ENCODE measurements at regions not wholly inside any gene's neighbourhood (a gene's known extent, or its start where the extent isn't known, plus 50 kb on each side); places are given as distances from the start of the nearest gene placed in this dataset.

DNA sequence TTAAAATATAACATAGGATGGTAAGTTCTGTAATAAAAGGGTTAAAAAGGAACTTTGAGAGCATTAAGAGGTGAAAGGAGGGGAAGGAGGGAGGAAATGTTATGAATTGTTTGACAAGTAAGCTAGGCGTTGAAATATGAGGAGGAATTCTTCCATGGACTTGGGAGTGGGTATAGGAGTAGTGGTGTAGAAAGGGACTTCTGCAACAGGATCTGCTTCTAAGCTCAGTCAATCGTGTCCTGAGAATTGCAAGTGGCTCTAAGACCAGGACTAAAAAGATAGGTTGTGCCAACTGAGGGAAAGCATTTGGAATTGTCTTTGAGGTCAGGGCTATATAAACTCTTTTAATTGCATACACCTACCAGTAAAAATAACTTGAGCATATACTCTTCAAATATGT, 74.1 kb upstream of the SLC38A2 start:
- no peak overlapping the region for H2AFZ ChIP-seq (ENCODE audit: insufficient read depth, low read depth, low read length, poor library complexity, severe bottlenecking)
- Mint-ChIP-seq H3K4me1 (peaks cover 35% of the 10 kb centered on the region), H3K27me3 (ENCODE audit: low read depth in 3 of 3) (no peaks in the 10 kb centered on the region), H3K9me3 (peaks cover 0 to 5% (median 3%) of the 10 kb centered on the region in 7 donors), H3K36me3 (no peaks in the 10 kb centered on the region), H3K4me3 (no peak overlapping the region), H3K27ac (no peak overlapping the region)
- H3K9ac ChIP-seq (ENCODE audit: insufficient read depth, low read length, poor library complexity, severe bottlenecking): no peak overlapping the region
- intact Hi-C loops (cut with micrococcal nuclease): no loop called here
- H4K20me1 ChIP-seq (ENCODE audit: insufficient read depth, low read length): no peaks in the 10 kb centered on the region
- no peak overlapping the region for H3K4me2 ChIP-seq (replicated peaks; ENCODE audit: extremely low read depth, low read length, poor library complexity, severe bottlenecking)
- no peak overlapping the region for H3K4me3 ChIP-seq (replicated peaks in 1 of 3; ENCODE audit: low read depth in 2 of 3, low read length in 3 of 3)
- 25% methylated on average over 2 of the region's 2 CpGs for WGBS (ENCODE audit: insufficient coverage)
- no peak overlapping the region for H3K27ac ChIP-seq (ENCODE audit: low read depth in 1 of 2, low read length in 2 of 2)
- H3K36me3 ChIP-seq (replicated peaks in 1 of 2; ENCODE audit: control insufficient read depth in 1 of 2, insufficient read depth in 2 of 2, low read length in 2 of 2): no peaks in the 10 kb centered on the region
- H3K79me2 ChIP-seq (ENCODE audit: insufficient read depth, low read length): no peaks in the 10 kb centered on the region
- H3K27me3 ChIP-seq (ENCODE audit: control insufficient read depth in 2 of 2, insufficient read depth in 2 of 2, low read length in 2 of 2): no peaks in the 10 kb centered on the region
- H3K9me3 ChIP-seq (replicated peaks in 1 of 2; ENCODE audit: control insufficient read depth in 1 of 2, insufficient read depth in 1 of 2, low read length in 2 of 2): no peaks in the 10 kb centered on the region
- TF ChIP-seq, protein P1, sequence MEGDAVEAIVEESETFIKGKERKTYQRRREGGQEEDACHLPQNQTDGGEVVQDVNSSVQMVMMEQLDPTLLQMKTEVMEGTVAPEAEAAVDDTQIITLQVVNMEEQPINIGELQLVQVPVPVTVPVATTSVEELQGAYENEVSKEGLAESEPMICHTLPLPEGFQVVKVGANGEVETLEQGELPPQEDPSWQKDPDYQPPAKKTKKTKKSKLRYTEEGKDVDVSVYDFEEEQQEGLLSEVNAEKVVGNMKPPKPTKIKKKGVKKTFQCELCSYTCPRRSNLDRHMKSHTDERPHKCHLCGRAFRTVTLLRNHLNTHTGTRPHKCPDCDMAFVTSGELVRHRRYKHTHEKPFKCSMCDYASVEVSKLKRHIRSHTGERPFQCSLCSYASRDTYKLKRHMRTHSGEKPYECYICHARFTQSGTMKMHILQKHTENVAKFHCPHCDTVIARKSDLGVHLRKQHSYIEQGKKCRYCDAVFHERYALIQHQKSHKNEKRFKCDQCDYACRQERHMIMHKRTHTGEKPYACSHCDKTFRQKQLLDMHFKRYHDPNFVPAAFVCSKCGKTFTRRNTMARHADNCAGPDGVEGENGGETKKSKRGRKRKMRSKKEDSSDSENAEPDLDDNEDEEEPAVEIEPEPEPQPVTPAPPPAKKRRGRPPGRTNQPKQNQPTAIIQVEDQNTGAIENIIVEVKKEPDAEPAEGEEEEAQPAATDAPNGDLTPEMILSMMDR (IDR thresholded peaks at IDR 0.05): no peak
- peaks cover 11 to 16% of the 10 kb centered on the region in 2 donors for H3K4me1 ChIP-seq (ENCODE audit: control insufficient read depth in 1 of 2, insufficient read depth in 2 of 2, low read length in 2 of 2)
- no peak for DNase-seq

DNA sequence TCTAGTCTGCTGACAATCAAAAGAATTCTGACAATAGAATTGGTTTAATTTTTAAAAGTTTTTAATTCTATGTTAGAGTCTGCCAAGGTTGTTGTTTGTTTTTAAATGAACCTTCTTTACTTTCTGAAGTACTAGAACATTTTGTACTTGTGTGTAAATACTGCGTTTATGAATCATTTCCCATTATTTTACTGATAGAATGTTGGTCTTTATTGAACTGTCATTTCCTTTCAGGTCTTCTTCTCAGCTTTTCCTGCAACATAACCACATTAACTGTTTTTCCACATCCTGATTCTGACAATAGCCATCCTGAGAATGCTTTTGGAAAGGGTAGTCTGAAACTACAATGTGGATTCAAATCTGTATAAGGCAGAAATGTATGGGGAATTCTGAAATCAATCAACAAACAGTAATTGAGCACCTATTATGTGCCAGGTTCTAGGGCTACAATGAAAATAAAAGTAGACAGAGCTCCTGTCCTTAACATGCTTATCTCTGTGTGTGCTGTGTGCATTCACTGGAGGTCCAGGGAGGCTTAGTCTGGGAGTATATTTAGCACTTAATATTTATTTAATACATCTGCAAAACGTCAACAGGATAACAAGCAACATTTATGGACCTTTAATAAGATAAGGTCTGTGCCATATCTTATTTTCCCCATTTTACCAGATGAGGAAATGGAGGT, 73.1 kb upstream of the SLC38A2 start:
- Mint-ChIP-seq H3K27me3 (ENCODE audit: low read depth in 3 of 3) (no peaks in the 10 kb centered on the region), H3K9me3 (peaks cover 0 to 5% (median 3%) of the 10 kb centered on the region in 7 donors), H3K27ac (no peak overlapping the region), H3K36me3 (no peaks in the 10 kb centered on the region), H3K4me1 (peaks cover 25% of the 10 kb centered on the region), H3K4me3 (no peak overlapping the region)
- no peak overlapping the region for H3K4me3 ChIP-seq (replicated peaks in 1 of 3; ENCODE audit: low read depth in 2 of 3, low read length in 3 of 3)
- H3K4me2 ChIP-seq (replicated peaks; ENCODE audit: extremely low read depth, low read length, poor library complexity, severe bottlenecking): no peak overlapping the region
- intact Hi-C loops (cut with micrococcal nuclease): no loop called here
- peaks cover 10 to 14% of the 10 kb centered on the region in 2 donors for H3K4me1 ChIP-seq (ENCODE audit: control insufficient read depth in 1 of 2, insufficient read depth in 2 of 2, low read length in 2 of 2)
- H4K20me1 ChIP-seq (ENCODE audit: insufficient read depth, low read length): no peaks in the 10 kb centered on the region
- no peak for DNase-seq
- H3K27ac ChIP-seq (ENCODE audit: low read depth in 1 of 2, low read length in 2 of 2): no peak overlapping the region
- H3K9ac ChIP-seq (ENCODE audit: insufficient read depth, low read length, poor library complexity, severe bottlenecking): no peak overlapping the region
- no CpG with 5 or more reads among the region's 2 CpGs for WGBS (ENCODE audit: insufficient coverage)
- H3K36me3 ChIP-seq (replicated peaks in 1 of 2; ENCODE audit: control insufficient read depth in 1 of 2, insufficient read depth in 2 of 2, low read length in 2 of 2): no peaks in the 10 kb centered on the region
- H2AFZ ChIP-seq (ENCODE audit: insufficient read depth, low read depth, low read length, poor library complexity, severe bottlenecking): no peak overlapping the region
- TF ChIP-seq, protein P1 (IDR thresholded peaks at IDR 0.05): no peak
- no peaks in the 10 kb centered on the region for H3K79me2 ChIP-seq (ENCODE audit: insufficient read depth, low read length)
- no peaks in the 10 kb centered on the region for H3K9me3 ChIP-seq (replicated peaks in 1 of 2; ENCODE audit: control insufficient read depth in 1 of 2, insufficient read depth in 1 of 2, low read length in 2 of 2)
- no peaks in the 10 kb centered on the region for H3K27me3 ChIP-seq (ENCODE audit: control insufficient read depth in 2 of 2, insufficient read depth in 2 of 2, low read length in 2 of 2)

Measured in CD14-positive monocyte (primary cell).